Erythroblast (primary cell): ENCODE measurements at regions not wholly inside any gene's neighbourhood (a gene's known extent, or its start where the extent isn't known, plus 50 kb on each side); places are given as distances from the start of the nearest gene placed in this dataset.

ENCODE experiments used
- DNase-seq, 2 experiments: peaks; one replicate each; lab custom pipeline; 2025; lab: John Stamatoyannopoulos, UW
- GATA1 ChIP-seq: IDR thresholded peaks from 2 replicates; pipeline ENCODE4 v1.6.1; 2011; ENCODE audit warnings: low read depth, mild to moderate bottlenecking, control low read depth, low read length, moderate library complexity
- POLR2A ChIP-seq: IDR thresholded peaks from 2 replicates; pipeline ENCODE4 v1.6.1; 2011; ENCODE audit warnings: mild to moderate bottlenecking, low read length

- no peak for DNase-seq
- no peak for TF ChIP-seq GATA1
- no peak for TF ChIP-seq POLR2A
Measured at GRCh38 chr11:110832080-110832479, 119.8 kb upstream of the ARHGAP20 start.

GRCh38 chr11:110830747-110831146, 118.5 kb upstream of the ARHGAP20 start:
- DNase-seq = no peak
- no peak for TF ChIP-seq POLR2A
- TF ChIP-seq GATA1 = no peak

DNA sequence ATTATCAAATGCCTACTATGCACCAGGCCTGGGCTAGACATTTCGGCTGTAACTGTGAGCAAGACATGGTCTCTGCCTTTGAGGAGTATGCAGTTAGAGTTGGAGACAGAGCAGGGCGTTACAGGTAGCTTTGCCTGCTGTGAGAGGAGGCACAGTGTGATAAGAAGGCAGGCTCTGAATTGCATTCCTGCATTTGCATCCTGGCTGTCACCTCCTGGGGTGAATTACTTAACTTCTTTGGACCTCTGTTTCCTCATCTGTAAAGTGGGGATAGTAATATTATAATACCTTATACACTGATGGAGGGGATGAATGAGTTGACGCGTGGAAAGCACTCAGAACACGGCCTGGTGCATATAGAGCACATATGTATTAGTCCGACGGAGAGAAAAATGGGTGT, 118.1 kb upstream of the ARHGAP20 start:
- no peak for TF ChIP-seq POLR2A
- TF ChIP-seq GATA1 = no peak
- no peak for DNase-seq

DNA sequence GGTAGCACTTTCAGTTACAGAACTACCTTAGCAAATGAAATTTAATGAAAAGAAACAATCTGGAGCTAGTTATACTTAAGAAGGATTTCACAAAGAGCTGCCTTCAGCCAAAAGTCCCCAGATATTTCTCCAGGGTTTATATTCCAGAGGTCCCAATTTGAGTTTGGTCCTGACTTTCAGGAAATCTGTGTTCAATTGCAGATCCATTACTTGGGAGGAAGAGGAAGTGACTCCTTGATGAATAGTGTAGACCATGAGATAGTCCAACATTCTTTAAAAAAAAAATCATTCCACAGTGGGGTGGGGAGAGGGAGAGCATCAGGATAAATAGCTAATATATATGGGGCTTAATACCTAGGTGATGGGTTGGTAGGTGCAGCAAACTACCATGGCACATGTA, 117.6 kb upstream of the ARHGAP20 start:
- TF ChIP-seq POLR2A (no peak), GATA1 (no peak)
- DNase-seq = no peak

GRCh38 chr11:110828086-110828485, 115.8 kb upstream of the ARHGAP20 start:
- no peak for TF ChIP-seq GATA1
- no peak for TF ChIP-seq POLR2A

DNA sequence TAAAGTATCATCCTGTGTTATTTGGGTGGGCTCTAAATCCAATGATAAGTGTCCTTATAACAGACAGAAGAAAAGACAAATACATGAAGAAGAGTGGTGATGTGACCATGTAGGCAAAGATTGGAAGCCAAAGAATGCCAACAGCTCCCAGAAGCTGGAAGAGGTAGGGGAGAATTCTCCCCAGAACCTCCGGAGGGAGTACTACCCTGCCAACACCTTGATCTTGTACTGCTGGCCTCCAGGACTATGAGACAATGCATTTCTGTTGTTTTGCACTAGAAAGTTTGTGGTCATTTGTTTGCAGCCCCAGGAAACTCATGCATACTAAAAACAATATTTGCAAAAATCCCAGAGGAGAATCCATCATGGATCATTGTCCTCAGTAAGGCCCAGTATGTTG, 115.0 kb upstream of the ARHGAP20 start:
- DNase-seq = no peak
- no peak for TF ChIP-seq GATA1
- TF ChIP-seq POLR2A = no peak

More at GRCh38 chr11:110828086-110828485, 115.8 kb upstream of the ARHGAP20 start:
- no peak for DNase-seq

DNA sequence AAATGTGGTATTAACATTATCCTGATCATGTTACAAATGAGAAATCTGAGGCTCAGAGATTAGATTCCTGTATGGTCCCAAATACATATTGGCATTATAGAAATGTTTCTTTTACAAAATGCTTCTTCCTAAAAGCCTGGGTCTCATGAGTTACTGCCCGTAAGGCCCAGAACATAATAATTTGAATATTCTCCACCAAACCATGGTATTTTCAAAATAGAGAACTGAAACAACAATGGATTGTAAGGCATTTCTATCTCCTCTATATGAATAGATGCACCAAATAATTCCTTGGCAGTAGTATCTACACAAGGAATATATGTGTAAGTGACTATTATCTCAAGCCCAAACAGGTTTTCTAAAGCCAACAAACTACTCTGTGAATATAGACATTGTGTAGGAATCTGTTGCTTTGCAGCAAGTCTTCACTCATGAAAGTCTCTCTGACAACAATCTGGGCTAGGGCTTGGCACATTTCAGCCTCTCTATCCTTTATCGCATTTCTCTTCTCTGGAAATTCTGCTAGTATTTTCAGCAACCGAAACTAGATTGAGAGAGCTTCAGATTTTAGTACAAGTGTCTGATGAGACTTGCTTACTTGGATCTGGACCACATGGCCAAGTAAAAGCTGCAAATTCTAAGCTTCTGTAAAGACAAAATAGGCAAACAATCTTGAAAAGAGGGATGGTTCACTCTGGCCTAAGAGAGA, 112.8 kb upstream of the ARHGAP20 start:
- no peak for DNase-seq
- TF ChIP-seq POLR2A (no peak), GATA1 (no peak)

- TF ChIP-seq POLR2A = no peak
- TF ChIP-seq GATA1 = no peak
Measured at GRCh38 chr11:110818032-110818687, 105.9 kb upstream of the ARHGAP20 start.

GRCh38 chr11:110812086-110812733, 100.0 kb upstream of the ARHGAP20 start:
- DNase-seq = no peak
- TF ChIP-seq GATA1 (no peak), POLR2A (no peak)

More at GRCh38 chr11:110818032-110818687, 105.9 kb upstream of the ARHGAP20 start:
- DNase-seq = no peak

GRCh38 chr11:110809417-110810199, 97.4 kb upstream of the ARHGAP20 start:
- no peak for TF ChIP-seq GATA1
- TF ChIP-seq POLR2A = no peak

GRCh38 chr11:110808248-110808647, 96.0 kb upstream of the ARHGAP20 start:
- DNase-seq = no peak
- TF ChIP-seq GATA1 = no peak

More at GRCh38 chr11:110809417-110810199, 97.4 kb upstream of the ARHGAP20 start:
- no peak for DNase-seq

GRCh38 chr11:110807801-110808200, 95.6 kb upstream of the ARHGAP20 start:
- TF ChIP-seq GATA1 (no peak), POLR2A (no peak)
- no peak for DNase-seq

DNA sequence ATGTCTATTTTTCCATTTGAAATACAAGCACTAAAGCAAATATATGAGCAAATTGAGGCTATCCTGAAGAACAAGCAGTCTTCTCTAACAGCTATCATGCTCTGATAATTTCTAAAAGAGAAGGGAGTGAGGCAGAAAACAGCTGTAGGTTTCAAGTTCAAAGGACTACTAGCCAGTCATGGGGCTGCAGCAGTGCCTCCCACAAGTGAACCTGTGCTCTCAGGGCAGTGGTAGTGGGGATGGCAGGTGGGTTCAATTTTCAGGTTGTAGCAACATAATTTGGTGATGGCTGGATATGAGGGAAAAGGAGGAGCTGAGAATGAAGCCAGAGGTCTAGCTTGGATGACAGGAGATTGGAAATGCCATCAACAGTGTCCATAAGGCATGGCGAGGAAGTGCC, 93.5 kb upstream of the ARHGAP20 start:
- TF ChIP-seq GATA1 = no peak
- no peak for TF ChIP-seq POLR2A
- no peak for DNase-seq
